NCI-H187 (cell line): ENCODE measurements at regions not wholly inside any gene's neighbourhood (a gene's known extent, or its start where the extent isn't known, plus 50 kb on each side); places are given as distances from the start of the nearest gene placed in this dataset.
A peak's percentile ranks its signal among the peaks of the same experiment; 100 is the strongest.
"Not testable (repeated sequence)": the region's sequence is repeated elsewhere in the genome, so short reads cannot be mapped to it uniquely, and the experiment has no call there.

Experiments used
- DNase-seq, 2 experiments: peaks; one replicate each; lab custom pipeline; 2025; lab: John Stamatoyannopoulos, UW

- no peak for DNase-seq
These were observed 59.3 kb downstream of the BTBD3 start for GRCh38 chr20:11976966-11977365.

- no peak for DNase-seq
These were observed 60.8 kb downstream of the BTBD3 start for GRCh38 chr20:11978496-11978895.

- DNase-seq: no peak
These were observed 61.8 kb downstream of the BTBD3 start for GRCh38 chr20:11979306-11979990.

- DNase-seq: no peak
These were observed 62.6 kb downstream of the BTBD3 start for GRCh38 chr20:11980263-11980662.

- DNase-seq: no peak
These were observed 63.8 kb downstream of the BTBD3 start for GRCh38 chr20:11981366-11981947.

GRCh38 chr20:11982289-11982954 lies 64.7 kb downstream of the BTBD3 start:
- DNase-seq: no peak

GRCh38 chr20:11982955-11983470 lies 65.3 kb downstream of the BTBD3 start:
- no peak for DNase-seq

- no peak for DNase-seq
These were observed 69.3 kb downstream of the BTBD3 start for GRCh38 chr20:11986954-11987353.

GRCh38 chr20:11987526-11987925 lies 69.8 kb downstream of the BTBD3 start:
- no peak for DNase-seq

GRCh38 chr20:11989018-11989771 lies 71.5 kb downstream of the BTBD3 start:
- no peak for DNase-seq

- DNase-seq: no peak
These were observed 74.7 kb downstream of the BTBD3 start for GRCh38 chr20:11992426-11992825.

GRCh38 chr20:11993886-11994461 lies 76.3 kb downstream of the BTBD3 start:
- peak in 1 of 2 experiments; percentile 8 for DNase-seq

GRCh38 chr20:11995805-11996567 lies 78.3 kb downstream of the BTBD3 start:
- no peak for DNase-seq

- not testable (repeated sequence) for DNase-seq
These were observed 87.1 kb downstream of the BTBD3 start for GRCh38 chr20:12004776-12005175.

- no peak for DNase-seq
These were observed 94.8 kb downstream of the BTBD3 start for GRCh38 chr20:12012241-12013222.

GRCh38 chr20:12014276-12014675 lies 96.6 kb downstream of the BTBD3 start:
- no peak for DNase-seq

GRCh38 chr20:12014736-12015135 lies 97.0 kb downstream of the BTBD3 start:
- DNase-seq: no peak

- no peak for DNase-seq
These were observed 98.6 kb downstream of the BTBD3 start for GRCh38 chr20:12016291-12016690.

GRCh38 chr20:12019715-12020114 lies 102.0 kb downstream of the BTBD3 start:
- no peak for DNase-seq

- no peak for DNase-seq
These were observed 103.2 kb downstream of the BTBD3 start for GRCh38 chr20:12020846-12021245.
